ENCODE measurements at regions not wholly inside any gene's neighbourhood (a gene's known extent, or its start where the extent isn't known, plus 50 kb on each side); places are given as distances from the start of the nearest gene placed in this dataset.

GRCh38 chr2:116776556-116776955 lies 1037.9 kb upstream of the DDX18 start:
- H2AFZ ChIP-seq (replicated peaks) = no peak overlapping the region
- TF ChIP-seq EZH2phosphoT487 (IDR thresholded peaks at IDR 0.05) = no peak
- no peak for TF ChIP-seq CTCF (IDR thresholded peaks at IDR 0.05)
- no peak for TF ChIP-seq EZH2 (IDR thresholded peaks at IDR 0.05)
- no peaks in the 10 kb centered on the region for H3K36me3 Mint-ChIP-seq
- H3K4me2 ChIP-seq = no peak overlapping the region
- no peaks in the 10 kb centered on the region for H4K20me1 ChIP-seq (ENCODE audit: low read depth)
- H3K4me3 ChIP-seq = no peak overlapping the region
- DNase-seq (ENCODE audit: low spot score) = peak; percentile 33
- H3K4me1 Mint-ChIP-seq = no peaks in the 10 kb centered on the region
- H3K27ac Mint-ChIP-seq = no peak overlapping the region
- no peak overlapping the region for H3K4me3 Mint-ChIP-seq
- H3K9me3 ChIP-seq (ENCODE audit: low read depth) = no peaks in the 10 kb centered on the region
- H3K9ac ChIP-seq = no peak overlapping the region
- no peak overlapping the region for H3K27ac ChIP-seq
- H3F3A ChIP-seq (ENCODE audit: low read depth) = no peaks in the 10 kb centered on the region
- no peaks in the 10 kb centered on the region for H3K79me2 ChIP-seq (ENCODE audit: low read depth)
- H3K27me3 ChIP-seq = no peaks in the 10 kb centered on the region
- peaks cover 4% of the 10 kb centered on the region for H3K4me1 ChIP-seq
- H3K36me3 ChIP-seq = no peaks in the 10 kb centered on the region
- H3K27me3 Mint-ChIP-seq (ENCODE audit: insufficient read depth, low read depth) = peaks cover 2% of the 10 kb centered on the region
- no peaks in the 10 kb centered on the region for H3K9me3 Mint-ChIP-seq

- Histone ChIP-seq H2AFZ (replicated peaks) (no peak overlapping the region), H4K20me1 (ENCODE audit: low read depth) (no peaks in the 10 kb centered on the region), H3K9me3 (ENCODE audit: low read depth) (no peaks in the 10 kb centered on the region), H3K27ac (no peak overlapping the region), H3K9ac (no peak overlapping the region), H3K79me2 (ENCODE audit: low read depth) (no peaks in the 10 kb centered on the region), H3K4me1 (peaks cover 8% of the 10 kb centered on the region), H3F3A (ENCODE audit: low read depth) (no peaks in the 10 kb centered on the region), H3K4me2 (no peak overlapping the region), H3K27me3 (no peaks in the 10 kb centered on the region), H3K36me3 (no peaks in the 10 kb centered on the region), H3K4me3 (no peak overlapping the region)
- H3K36me3 Mint-ChIP-seq = no peaks in the 10 kb centered on the region
- peaks cover 8% of the 10 kb centered on the region for H3K4me1 Mint-ChIP-seq
- no peaks in the 10 kb centered on the region for H3K27me3 Mint-ChIP-seq (ENCODE audit: insufficient read depth, low read depth)
- no peak for TF ChIP-seq EZH2 (IDR thresholded peaks at IDR 0.05)
- no peak for TF ChIP-seq CTCF (IDR thresholded peaks at IDR 0.05)
- TF ChIP-seq EZH2phosphoT487 (IDR thresholded peaks at IDR 0.05) = no peak
- H3K9me3 Mint-ChIP-seq = no peaks in the 10 kb centered on the region
- no peak overlapping the region for H3K4me3 Mint-ChIP-seq
- no peak overlapping the region for H3K27ac Mint-ChIP-seq
- DNase-seq (ENCODE audit: low spot score) = no peak
Measured at GRCh38 chr2:116787848-116788247, 1026.6 kb upstream of the DDX18 start.

- Mint-ChIP-seq H3K27me3 (ENCODE audit: insufficient read depth, low read depth) (peaks cover 2% of the 10 kb centered on the region), H3K4me3 (no peak overlapping the region), H3K9me3 (peaks cover 14% of the 10 kb centered on the region), H3K4me1 (no peaks in the 10 kb centered on the region), H3K27ac (no peak overlapping the region), H3K36me3 (peaks cover 6% of the 10 kb centered on the region)
- Histone ChIP-seq H3K27me3 (no peaks in the 10 kb centered on the region), H2AFZ (replicated peaks) (no peak overlapping the region), H3K9ac (no peak overlapping the region), H3K27ac (no peak overlapping the region), H3K4me2 (no peak overlapping the region), H3K4me1 (no peaks in the 10 kb centered on the region), H3F3A (ENCODE audit: low read depth) (no peaks in the 10 kb centered on the region), H3K79me2 (ENCODE audit: low read depth) (no peaks in the 10 kb centered on the region), H3K4me3 (no peak overlapping the region), H3K36me3 (peaks cover 3% of the 10 kb centered on the region), H4K20me1 (ENCODE audit: low read depth) (no peaks in the 10 kb centered on the region), H3K9me3 (ENCODE audit: low read depth) (no peaks in the 10 kb centered on the region)
- no peak for TF ChIP-seq EZH2 (IDR thresholded peaks at IDR 0.05)
- TF ChIP-seq CTCF (IDR thresholded peaks at IDR 0.05) = no peak
- no peak for TF ChIP-seq EZH2phosphoT487 (IDR thresholded peaks at IDR 0.05)
- no peak for DNase-seq (ENCODE audit: low spot score)
Measured at GRCh38 chr2:116802671-116803070, 1011.8 kb upstream of the DDX18 start.

All from neural progenitor cell (in vitro differentiated cells).